Motor neuron (in vitro differentiated cells): ENCODE measurements at regions not wholly inside any gene's neighbourhood (a gene's known extent, or its start where the extent isn't known, plus 50 kb on each side); places are given as distances from the start of the nearest gene placed in this dataset.

ENCODE experiments used
- ATAC-seq, 8 experiments: fragments of 200-7000 bp; cut with Tn5 transposase; replicated peaks in 6 of 8; 2 replicates each; pipeline ENCODE4 v1.8.0; 2021; ENCODE audit warnings: mild to moderate bottlenecking in 8 of 8, moderate library complexity in 8 of 8
- H3K27ac ChIP-seq, 2 donors: fragments of 250-450 bp; sonication (Bioruptor Pico); 2 replicates each; pipeline ENCODE4 v1.9.0; 2021; ENCODE audit warnings: antibody characterized with exemption in 2 of 2, mild to moderate bottlenecking in 2 of 2, moderate library complexity in 1 of 2
- H3K4me1 ChIP-seq, 2 donors: fragments of 250-450 bp; sonication (Bioruptor Pico); replicated peaks in 1 of 2; 2 replicates each; pipeline ENCODE4 v1.6.1; 2021; ENCODE audit warnings: antibody characterized with exemption in 2 of 2, mild to moderate bottlenecking in 2 of 2, moderate library complexity in 1 of 2
- H3K4me3 ChIP-seq, 5 donors: fragments of 250-450 bp; sonication (Bioruptor Pico); 2 replicates each; pipeline ENCODE4 v1.9.0; 2021; ENCODE audit warnings: antibody characterized with exemption in 5 of 5, mild to moderate bottlenecking in 5 of 5, moderate library complexity in 4 of 5
- WGBS, 10 experiments: fragments of 450-650 bp; shearing (Covaris generic); methylation state at CpG; one replicate each; pipeline ENCODE4 v1.0.0; 2022; 5-methylcytosine and 5-hydroxymethylcytosine counted together
- in situ Hi-C, 9 experiments: fragments of 400-800 bp; cut with MboI; loops; one replicate each; pipeline ENCODE4 v1.15.0; 2021; ENCODE audit warnings: low sequenced_read_pairs in 9 of 9, low pct_unique_long_range_greater_than_20kb in 2 of 9; ENCODE audit not compliant: unreplicated experiment in 9 of 9

DNA sequence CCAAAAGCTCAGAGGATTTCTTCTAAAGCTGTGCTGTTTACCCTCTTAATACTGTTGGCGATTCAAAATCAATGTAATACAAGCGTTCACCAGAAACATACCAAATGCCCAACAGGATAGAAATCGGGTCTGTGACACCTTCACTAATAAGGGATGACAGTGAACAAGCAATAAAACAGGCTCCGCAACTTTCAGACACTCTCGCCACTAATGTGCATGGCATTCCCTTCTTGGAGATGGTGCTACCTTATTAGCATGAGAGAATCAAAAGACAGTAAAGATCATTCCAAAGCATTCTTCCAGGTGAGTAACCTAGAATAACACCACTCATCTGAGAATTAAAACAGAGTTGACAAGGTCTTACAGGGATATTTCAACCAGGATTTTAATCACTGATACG, 367.1 kb downstream of the TTLL7 start:
- Histone ChIP-seq H3K4me1 (no peaks in the 10 kb centered on the region), H3K4me3 (no peak overlapping the region), H3K27ac (no peak overlapping the region)
- ATAC-seq = no peak
- in situ Hi-C loops = loop anchor here in 1 of 9 experiments (25.0 kb wide), 1 partner anchor 105 kb away; no protein-coding TSS in a partner anchor
- WGBS, 10 experiments = 40 to 100% (median 82%) methylated on average over 2 to 6 of the region's 6 CpGs

DNA sequence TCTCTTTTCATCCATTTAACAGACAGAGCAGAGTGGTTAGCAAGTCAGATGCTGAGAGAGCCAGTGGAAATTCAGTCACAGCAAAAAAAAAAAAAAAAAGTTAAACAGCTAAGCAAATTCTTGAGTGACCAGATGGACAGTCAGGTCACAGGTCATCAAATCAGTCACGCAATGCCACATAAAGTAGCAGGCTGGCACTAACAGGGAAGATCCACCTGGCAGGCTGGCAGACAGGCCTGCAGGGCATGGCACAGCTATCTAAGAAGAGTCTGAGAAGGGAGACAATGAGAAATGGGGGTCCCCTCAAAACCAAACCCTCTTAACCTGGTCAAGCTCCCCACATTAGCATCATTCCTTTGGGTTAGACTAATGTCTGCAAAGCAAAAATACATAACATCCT, 371.9 kb downstream of the TTLL7 start:
- 80 to 100% (median 100%) methylated on average over 1 of the region's 1 CpG; no CpG with 5 or more reads in 4 of the 10 experiments for WGBS, 10 experiments

DNA sequence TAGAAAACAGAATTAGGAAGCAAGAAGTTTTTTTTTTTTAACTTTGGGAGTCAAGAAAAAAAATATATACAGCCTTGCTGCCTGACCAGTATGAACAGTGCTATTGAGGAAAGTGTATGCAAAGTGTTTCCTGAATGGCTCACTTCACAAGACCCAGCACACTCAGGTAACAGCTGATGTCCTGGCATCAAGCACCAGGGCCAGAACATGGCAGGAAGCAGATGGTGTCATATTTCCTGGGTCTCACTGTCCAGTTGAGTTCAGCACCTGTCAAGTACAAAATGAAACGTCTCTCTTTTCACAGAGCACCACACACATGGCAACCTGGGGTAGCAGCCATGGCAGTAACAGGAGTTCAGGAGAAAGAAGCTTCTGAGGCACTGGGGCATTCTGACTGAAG, 372.3 kb downstream of the TTLL7 start:
- ATAC-seq = no peak
- in situ Hi-C loops = loop anchor here in 1 of 9 experiments (25.0 kb wide), 1 partner anchor 111 kb away; no protein-coding TSS in a partner anchor
- no peak overlapping the region for H3K27ac ChIP-seq
- WGBS, 10 experiments = 0 to 86% (median 50%) methylated on average over 1 of the region's 1 CpG; no CpG with 5 or more reads in 3 of the 10 experiments
- no peak overlapping the region for H3K4me3 ChIP-seq
- peaks cover 0 to 4% of the 10 kb centered on the region in 2 donors for H3K4me1 ChIP-seq

More for the DNA sequence above, 371.9 kb downstream of the TTLL7 start:
- no peak overlapping the region for H3K27ac ChIP-seq
- peaks cover 0 to 4% of the 10 kb centered on the region in 2 donors for H3K4me1 ChIP-seq
- no peak for ATAC-seq
- in situ Hi-C loops = loop anchor here in 1 of 9 experiments (25.0 kb wide), 1 partner anchor 110 kb away; no protein-coding TSS in a partner anchor
- H3K4me3 ChIP-seq = no peak overlapping the region

DNA sequence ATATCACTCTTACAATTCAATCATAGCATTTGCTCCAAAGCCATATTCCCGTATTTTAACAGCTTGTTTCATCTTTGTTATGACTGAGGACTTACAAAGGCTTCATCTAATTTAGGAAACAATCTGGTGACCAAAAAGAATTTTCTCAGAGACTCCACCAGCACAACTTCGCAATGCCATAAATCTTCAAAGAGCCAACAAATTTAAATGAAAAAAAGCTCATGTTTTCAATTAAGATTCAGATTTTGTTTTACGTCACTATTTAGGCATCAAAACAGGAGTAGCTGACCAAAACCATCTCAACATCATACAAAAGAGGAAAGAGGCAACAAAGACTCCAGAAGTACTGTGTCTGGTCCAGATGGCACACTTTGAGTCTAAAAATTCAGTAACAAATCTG, 373.3 kb downstream of the TTLL7 start:
- in situ Hi-C loops = loop anchor here in 1 of 9 experiments (25.0 kb wide), 1 partner anchor 112 kb away; no protein-coding TSS in a partner anchor
- H3K27ac ChIP-seq = no peak overlapping the region
- 0 to 89% (median 51%) methylated on average over 2 to 3 of the region's 3 CpGs; no CpG with 5 or more reads in 2 of the 10 experiments for WGBS, 10 experiments
- peaks cover 0 to 4% of the 10 kb centered on the region in 2 donors for H3K4me1 ChIP-seq
- no peak overlapping the region for H3K4me3 ChIP-seq
- no peak for ATAC-seq

DNA sequence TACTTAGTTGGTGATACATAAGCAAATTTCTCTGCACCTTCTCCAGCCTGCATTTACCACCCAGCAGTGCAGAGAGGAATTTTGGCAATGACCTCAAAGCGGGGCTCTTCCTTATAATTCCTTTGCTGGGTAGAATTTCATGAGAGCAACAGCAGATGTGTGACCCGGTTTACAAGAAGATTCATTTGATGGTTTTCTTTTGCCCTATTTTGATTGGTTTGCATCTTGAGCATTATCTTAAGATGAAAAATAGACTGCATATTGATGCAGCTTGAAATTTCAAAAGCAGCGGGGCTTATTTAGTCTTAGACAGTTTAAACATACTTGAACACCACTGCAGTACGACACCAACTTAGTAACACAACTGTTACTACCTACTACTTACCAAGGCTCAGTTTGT, 378.9 kb downstream of the TTLL7 start:
- in situ Hi-C loops = loop anchor here in 2 of 9 experiments (25.0 kb wide), 2 partner anchors 108 to 217 kb away; no protein-coding TSS in a partner anchor
- WGBS, 10 experiments = 38 to 100% (median 93%) methylated on average over 2 to 4 of the region's 4 CpGs; no CpG with 5 or more reads in 1 of the 10 experiments
- Histone ChIP-seq H3K4me3 (no peak overlapping the region), H3K4me1 (peaks cover 20 to 46% of the 10 kb centered on the region in 2 donors), H3K27ac (no peak overlapping the region)
- no peak for ATAC-seq

DNA sequence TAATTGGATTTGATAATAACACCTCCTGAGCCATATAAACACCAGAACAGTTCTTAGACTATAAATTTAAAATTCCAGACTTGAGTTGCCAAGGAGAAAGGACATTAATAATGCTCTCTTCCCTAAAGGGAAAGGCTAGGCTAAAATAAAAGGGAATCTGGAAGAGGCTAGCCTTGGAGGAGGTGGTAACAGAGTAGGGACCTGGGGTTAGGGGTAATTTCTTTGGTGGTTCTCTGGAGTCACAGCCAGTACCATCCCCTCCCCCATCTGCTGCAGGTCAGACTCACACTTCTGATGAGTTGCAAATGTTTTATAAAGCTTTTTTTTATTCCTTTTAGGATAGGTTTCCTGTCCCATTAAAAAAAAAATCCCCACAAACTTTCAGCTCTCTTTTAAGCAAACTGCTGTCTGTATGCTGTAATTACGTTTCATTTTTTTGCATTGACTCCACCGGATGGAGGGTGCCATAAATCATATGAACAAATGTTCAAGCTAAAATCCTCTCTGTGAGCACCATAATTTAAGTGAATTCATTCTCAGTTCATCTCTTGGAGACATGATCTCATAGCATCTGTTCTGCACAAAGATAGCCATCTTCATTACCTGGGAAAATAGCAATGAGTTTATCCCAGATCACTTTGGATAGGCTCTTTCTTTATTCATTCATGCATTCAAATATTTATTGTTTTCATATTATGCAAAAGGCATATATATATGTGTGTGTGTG, 379.6 kb downstream of the TTLL7 start:
- in situ Hi-C loops = loop anchor here in 2 of 9 experiments (25.0 kb wide), 2 partner anchors 107 to 218 kb away; no protein-coding TSS in a partner anchor
- peak in 5 of 8 experiments; percentile 75 to 92 (median 81) for ATAC-seq
- 0 to 62% (median 29%) methylated on average over 1 to 2 of the region's 2 CpGs for WGBS, 10 experiments
- no peak overlapping the region for H3K27ac ChIP-seq
- no peak overlapping the region for H3K4me3 ChIP-seq
- H3K4me1 ChIP-seq = peaks cover 20 to 43% of the 10 kb centered on the region in 2 donors

DNA sequence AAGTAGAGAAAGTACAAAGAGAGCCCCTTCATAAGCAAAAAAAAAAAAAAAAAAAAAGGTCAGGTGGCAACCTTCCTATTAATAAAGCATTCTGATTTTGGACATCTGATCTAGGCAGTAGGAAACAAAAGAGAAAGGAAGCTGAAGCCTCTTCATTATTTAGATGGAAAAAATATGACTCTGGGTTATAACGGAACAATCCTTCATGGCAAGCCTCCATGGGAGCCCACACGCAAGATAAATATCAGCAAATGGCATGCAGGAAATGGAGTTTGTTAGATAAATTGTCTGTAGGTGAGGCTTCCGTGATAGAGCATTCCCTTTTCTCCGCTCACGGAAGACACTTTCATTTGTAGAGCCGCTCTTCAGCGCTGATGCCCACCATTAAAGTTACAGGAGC, 381.0 kb downstream of the TTLL7 start:
- Histone ChIP-seq H3K4me3 (no peak overlapping the region), H3K4me1 (peaks cover 20 to 42% of the 10 kb centered on the region in 2 donors), H3K27ac (peak overlapping the region in 1 of 2 donors; percentile 5)
- peak in 4 of 8 experiments; percentile 23 to 56 (median 38) for ATAC-seq
- in situ Hi-C loops = loop anchor here in 2 of 9 experiments (25.0 kb wide), 2 partner anchors 106 to 219 kb away; no protein-coding TSS in a partner anchor
- WGBS, 10 experiments = 2 to 86% (median 62%) methylated on average over 1 to 7 of the region's 7 CpGs

DNA sequence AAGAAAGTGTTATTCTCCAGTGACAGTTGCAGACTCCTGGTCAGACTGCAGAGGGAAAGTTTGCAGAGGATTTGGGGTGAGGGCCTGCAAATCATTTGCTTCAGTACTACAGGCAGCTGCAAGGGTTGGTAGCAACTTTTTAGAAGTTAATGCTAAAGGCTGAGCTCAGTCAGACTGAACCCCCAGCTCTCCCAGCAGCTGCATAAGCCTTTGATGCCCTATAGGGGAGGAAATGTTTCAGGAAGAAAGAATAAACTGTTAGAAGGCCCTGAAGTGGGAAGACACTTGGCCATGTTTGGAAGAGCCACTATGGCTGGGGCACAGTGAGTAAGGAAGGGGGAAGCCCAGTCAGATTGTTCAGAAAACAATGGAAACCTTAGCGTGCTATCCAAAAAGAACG, 383.6 kb downstream of the TTLL7 start:
- H3K4me3 ChIP-seq = no peak overlapping the region
- WGBS, 10 experiments = 47 to 100% (median 85%) methylated on average over 1 to 2 of the region's 2 CpGs; no CpG with 5 or more reads in 1 of the 10 experiments
- ATAC-seq = no peak
- in situ Hi-C loops = loop anchor here in 2 of 9 experiments (25.0 kb wide), 2 partner anchors 103 to 222 kb away; no protein-coding TSS in a partner anchor
- peaks cover 20 to 42% of the 10 kb centered on the region in 2 donors for H3K4me1 ChIP-seq
- no peak overlapping the region for H3K27ac ChIP-seq

DNA sequence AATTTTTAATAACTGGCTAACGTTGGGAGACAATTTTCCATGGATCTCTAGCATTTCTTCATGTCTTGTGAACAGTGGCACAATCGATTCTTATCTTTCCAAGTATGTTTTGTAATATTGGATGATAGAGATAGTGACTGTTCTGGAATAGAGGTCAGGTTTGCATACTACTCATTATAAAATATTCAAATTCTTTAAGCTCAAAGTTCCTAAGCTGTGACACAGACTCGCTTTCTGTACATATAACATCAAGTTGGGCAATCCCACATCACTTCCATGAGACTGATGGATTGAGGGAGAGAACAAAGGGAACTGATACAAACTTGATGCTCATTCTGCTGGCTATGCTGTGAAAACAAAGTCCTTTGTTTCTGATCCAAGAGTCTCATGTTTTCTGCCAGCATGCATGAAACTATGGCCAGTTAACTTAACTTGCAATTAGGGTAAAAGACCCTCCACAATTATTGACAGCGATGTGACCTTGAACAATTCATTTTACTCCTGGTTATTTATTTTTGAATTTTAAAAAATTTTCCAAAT, 392.4 kb downstream of the TTLL7 start:
- ATAC-seq = no peak
- in situ Hi-C loops = loop anchor here in 2 of 9 experiments (25.0 kb wide), 2 partner anchors 94 to 231 kb away; no protein-coding TSS in a partner anchor
- H3K4me1 ChIP-seq = no peaks in the 10 kb centered on the region
- 17 to 100% (median 81%) methylated on average over 1 to 4 of the region's 4 CpGs for WGBS, 10 experiments
- no peak overlapping the region for H3K27ac ChIP-seq
- H3K4me3 ChIP-seq = no peak overlapping the region

DNA sequence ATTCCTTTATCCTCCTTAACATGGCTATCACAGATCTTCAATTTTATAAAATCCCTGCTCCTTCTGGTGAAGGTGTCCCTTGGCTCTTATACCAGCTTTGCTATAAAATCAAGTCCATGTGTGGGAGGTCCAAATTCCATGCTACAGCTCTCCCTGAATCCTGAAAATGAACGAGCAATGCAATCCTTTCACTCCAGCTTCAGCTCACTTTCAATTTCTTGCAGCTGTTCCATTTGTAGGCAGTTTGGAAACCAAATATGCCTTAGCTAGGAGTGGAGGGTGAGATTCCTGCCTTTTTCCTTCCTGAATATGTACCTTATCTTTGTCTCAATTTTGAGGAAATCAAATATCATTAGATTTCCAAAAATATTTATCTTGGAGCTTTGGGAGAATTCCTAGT, 402.6 kb downstream of the TTLL7 start:
- no peaks in the 10 kb centered on the region for H3K4me1 ChIP-seq
- in situ Hi-C loops = no loop called here
- H3K4me3 ChIP-seq = no peak overlapping the region
- WGBS, 10 experiments = 0 to 89% (median 54%) methylated on average over 1 of the region's 1 CpG; no CpG with 5 or more reads in 5 of the 10 experiments
- H3K27ac ChIP-seq = no peak overlapping the region
- no peak for ATAC-seq

DNA sequence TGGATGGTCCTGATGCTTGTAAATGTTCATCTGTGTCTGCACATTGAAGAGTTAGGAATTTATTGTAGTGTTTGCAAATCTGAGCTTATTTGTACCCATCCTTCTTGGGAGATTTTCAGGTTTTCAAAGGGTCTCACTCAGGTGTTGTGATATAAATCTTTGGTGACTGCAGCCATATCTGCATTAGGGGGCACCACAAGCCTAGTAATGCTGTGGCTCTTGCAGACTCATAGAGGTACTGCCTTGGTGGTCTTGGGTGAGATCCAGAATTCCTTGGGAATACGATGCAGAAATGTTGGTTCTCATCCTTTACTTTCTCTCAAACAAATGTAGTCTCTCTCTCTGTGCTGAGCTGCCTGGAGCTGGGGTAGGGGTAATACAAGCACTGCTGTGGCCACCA, 405.9 kb downstream of the TTLL7 start:
- no peak for ATAC-seq
- in situ Hi-C loops = no loop called here
- WGBS, 10 experiments = 29 to 100% (median 83%) methylated on average over 1 of the region's 1 CpG; no CpG with 5 or more reads in 5 of the 10 experiments
- no peaks in the 10 kb centered on the region for H3K4me1 ChIP-seq
- H3K27ac ChIP-seq = no peak overlapping the region
- no peak overlapping the region for H3K4me3 ChIP-seq

DNA sequence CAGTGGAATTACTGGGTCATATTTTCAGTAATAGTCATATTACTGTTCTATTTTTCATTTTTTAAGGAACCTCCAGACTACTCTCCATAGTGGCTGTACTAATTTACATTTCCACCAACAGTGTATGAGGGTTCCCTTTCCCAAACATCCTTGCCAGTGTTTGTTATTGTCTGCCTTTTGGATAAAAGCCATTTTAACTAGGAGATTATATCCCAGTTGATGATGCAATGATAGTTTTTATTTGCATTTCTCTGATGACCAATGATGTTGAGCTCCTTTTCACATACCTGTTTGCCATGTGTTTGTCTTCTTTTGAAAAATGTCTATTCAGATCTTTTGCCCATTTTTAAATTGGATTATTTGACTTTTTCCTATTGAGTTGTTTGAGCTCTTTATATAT, 410.8 kb downstream of the TTLL7 start:
- in situ Hi-C loops = no loop called here
- H3K27ac ChIP-seq = no peak overlapping the region
- no peak for ATAC-seq
- no peak overlapping the region for H3K4me3 ChIP-seq
- no peaks in the 10 kb centered on the region for H3K4me1 ChIP-seq

DNA sequence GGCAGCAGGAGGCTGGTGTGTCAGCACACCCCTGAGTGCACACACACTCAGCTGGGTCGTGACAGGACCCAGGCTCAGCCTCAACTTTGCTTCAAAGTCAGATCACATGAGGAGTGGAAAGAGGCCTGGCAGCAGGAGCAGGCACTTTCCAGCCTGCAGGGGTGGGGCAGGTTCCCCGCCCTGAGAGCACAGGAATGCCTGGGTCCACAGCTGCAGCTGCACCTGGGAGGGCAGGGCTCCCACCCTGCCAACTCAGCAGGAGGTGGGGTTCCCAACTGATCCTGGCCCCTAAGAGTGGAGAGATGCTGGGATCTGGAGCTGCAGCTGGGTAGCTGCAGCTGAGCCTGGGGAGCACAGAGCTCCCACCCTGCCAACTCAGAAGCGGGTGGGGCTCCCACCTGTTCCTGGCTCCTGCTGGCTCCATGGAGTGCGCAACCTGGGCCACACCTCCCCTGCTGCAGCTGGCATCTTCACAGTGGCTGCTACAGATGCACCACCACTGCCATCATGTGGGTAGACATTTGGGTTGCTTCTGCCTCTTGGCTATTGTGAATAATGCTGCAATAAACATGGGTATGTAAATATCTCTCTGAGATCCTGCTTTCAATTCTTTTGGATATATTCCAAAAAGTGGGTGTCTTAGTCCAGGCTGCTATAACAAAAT, 415.4 kb downstream of the TTLL7 start:
- WGBS, 10 experiments = 40 to 94% (median 82%) methylated on average over 1 to 4 of the region's 4 CpGs; no CpG with 5 or more reads in 4 of the 10 experiments
- no peak overlapping the region for H3K27ac ChIP-seq
- no peaks in the 10 kb centered on the region for H3K4me1 ChIP-seq
- H3K4me3 ChIP-seq = no peak overlapping the region
- ATAC-seq = peak in 4 of 8 experiments; percentile 19 to 98 (median 91)
- in situ Hi-C loops = no loop called here
